ENCODE measurements at regions not wholly inside any gene's neighbourhood (a gene's known extent, or its start where the extent isn't known, plus 50 kb on each side); places are given as distances from the start of the nearest gene placed in this dataset.

DNA sequence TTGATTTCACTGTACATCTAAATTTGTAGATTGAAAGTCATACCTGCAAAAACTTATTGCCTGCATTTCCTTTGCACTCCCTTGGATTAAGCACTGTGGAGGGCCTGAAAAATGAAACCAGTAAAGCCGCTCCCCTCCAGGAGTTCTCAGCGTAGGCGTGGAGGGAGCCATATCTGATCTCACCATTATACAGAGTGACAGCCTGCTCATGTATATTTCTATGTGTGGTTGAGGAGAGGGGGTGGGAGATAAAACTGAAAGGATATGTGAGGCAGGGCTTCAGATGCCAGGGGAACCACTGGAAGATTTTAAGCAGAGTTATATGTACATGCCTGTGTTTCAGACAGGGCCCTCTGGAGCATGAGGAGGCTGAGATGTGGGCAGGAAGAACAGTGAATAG is 303.0 kb downstream of the MSX2 start:
- DNase-seq (ENCODE audit: low read depth, low spot score): no peak
- no peak overlapping the region for H3K4me3 ChIP-seq (ENCODE audit: low read length)

DNA sequence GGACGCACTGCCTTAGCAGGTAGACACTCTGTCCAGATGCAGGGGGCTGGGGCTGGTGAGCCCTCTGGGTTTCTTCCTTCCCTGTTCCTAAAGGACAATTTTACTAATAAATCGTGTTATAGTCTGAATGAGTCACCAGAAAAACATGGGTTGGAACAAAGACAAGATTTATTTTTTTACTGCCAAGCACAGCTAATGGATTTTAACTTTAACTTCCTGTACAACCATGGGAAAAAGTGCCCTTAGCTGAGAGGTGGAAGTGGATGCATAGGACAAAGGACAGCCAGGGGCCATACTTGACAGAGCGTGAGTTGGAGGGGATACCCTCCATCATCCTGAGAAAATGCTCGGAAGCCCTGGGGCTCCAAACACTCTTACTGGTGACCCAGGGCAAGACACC is 300.7 kb downstream of the MSX2 start:
- DNase-seq (ENCODE audit: low read depth, low spot score): no peak
- no peak overlapping the region for H3K4me3 ChIP-seq (ENCODE audit: low read length)

DNA sequence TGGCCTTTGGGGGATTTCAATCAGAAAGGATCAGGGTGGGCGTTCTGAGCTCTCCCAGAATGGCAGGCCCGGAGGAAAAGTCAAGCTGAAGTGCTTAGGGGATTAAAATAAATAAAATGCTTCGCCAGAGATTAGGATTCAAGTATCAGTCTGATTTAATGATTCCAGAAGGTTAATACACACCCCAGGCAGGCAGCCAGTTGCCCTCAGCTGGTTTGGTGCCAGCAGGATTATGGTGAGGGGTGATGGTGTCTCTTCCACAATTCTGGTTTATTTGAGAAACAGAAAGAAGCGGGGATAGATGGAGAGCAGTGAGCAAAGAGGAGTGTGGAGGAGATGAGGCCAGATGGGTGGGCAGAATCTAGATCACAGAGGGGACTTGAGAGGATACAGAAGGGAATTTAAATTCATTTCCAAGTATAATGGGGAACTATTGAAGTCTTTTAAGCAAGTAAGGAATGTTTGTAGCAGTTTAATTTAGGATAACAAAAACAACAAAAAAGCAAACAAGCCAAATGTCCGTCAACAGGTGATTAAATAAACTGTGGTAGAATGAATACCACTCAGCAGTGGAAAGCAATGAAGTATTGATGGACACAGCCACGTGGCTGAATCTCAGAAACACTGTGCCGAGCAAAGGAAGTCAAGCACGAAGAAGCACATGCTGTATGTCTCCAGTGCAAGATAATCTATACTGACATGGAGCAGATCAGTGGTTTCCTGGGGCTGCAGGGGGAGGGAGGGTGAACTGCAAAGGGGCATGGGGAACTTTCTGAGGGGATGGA is 297.7 kb downstream of the MSX2 start:
- no peak overlapping the region for H3K4me3 ChIP-seq (ENCODE audit: low read length)
- no peak for DNase-seq (ENCODE audit: low read depth, low spot score)

- no peak for DNase-seq (ENCODE audit: low read depth, low spot score)
- no peak overlapping the region for H3K4me3 ChIP-seq (ENCODE audit: low read length)
Observed at GRCh38 chr5:175021321-175021720, 296.9 kb downstream of the MSX2 start.

DNA sequence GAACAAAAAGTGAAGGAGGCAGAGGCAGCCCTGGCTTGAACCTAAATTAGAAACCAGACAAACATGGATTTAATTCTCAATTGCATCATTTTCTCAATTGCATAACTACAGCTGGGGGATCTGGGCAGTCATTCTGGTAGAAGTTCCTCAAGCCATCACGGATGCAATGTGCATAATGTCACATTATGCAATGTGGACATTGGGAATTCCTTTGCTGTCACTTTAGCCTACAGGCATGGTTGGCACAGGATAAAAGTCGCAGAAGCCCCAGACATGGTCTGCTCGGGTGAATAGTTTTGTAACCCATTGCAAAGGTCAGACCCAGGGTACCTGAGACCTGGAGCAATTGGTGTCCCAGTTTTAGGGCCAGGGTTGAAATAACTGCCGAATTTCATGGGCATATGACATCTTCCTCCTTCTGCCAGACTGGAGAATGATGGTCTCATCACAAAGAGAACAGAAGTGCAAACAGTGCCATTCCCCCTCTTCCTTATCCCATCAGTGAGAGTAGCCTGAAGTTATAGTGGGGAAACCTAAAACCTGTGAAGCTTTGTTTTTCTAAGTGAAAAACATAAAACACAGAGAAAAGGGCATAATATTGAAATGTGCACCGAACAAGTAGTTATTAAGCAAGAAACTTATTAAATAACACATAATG is 290.8 kb downstream of the MSX2 start:
- no peak overlapping the region for H3K4me3 ChIP-seq (ENCODE audit: low read length)
- no peak for DNase-seq (ENCODE audit: low read depth, low spot score)

DNA sequence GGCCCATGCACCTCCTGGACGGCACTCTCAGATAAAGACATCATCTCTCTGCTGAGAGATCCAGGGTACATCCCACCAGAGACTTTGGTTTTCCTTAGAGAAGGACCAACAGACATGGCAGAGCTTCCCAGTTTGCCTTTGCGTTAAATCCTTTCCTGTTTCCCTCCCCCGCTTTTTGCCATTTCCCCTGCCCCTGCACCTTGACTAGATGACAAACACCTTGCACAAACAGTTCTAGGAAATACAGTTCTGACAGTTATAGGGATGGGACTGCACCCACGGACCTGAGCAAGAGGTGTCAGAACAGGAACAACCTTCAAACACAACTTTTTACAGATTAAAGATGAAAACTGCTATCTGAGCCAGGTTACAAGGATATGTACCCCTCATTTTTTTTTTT is 288.9 kb downstream of the MSX2 start:
- no peak overlapping the region for H3K4me3 ChIP-seq (ENCODE audit: low read length)
- DNase-seq (ENCODE audit: low read depth, low spot score): no peak

DNA sequence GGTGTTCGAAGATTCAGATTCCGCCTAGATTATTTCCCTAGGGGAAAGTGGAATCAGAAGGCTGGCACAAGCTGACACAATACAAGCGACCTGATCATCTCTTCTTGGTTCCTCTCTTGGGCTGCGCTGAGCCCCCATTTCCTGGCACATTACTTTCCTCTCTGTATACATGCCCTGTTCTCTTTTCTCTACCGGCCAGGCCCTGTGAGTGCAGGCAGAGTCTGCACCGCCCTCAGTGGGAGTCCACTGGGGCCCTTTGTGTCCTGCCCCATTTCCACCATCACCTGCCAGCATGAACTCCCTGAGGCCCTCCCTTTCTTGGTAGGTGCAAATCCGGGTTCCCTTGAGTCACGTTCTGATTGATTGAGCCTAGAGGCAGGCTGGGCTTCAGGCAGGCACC is 287.9 kb downstream of the MSX2 start:
- no peak overlapping the region for H3K4me3 ChIP-seq (ENCODE audit: low read length)
- DNase-seq (ENCODE audit: low read depth, low spot score): no peak

DNA sequence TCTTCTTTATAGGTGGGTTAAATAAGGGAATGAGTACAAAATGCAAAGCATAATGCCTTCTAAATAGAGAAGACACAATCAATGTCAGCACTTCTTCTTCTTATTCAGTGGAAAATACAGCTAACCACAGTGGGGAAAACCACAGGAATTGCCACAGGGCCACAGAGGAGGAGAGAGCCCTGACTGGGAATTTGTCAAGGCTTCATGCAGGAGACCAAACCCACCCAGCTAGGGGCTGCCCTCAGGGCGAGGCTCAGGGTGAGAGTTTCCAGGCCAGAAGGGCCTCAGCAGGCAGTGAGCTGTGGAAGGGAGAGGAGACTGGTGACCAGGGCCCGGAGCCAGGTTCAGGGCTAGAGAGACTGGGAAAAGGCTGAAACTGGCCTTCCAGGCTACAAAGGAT is 279.1 kb downstream of the MSX2 start:
- H3K4me3 ChIP-seq (ENCODE audit: low read length): no peak overlapping the region
- DNase-seq (ENCODE audit: low read depth, low spot score): no peak

DNA sequence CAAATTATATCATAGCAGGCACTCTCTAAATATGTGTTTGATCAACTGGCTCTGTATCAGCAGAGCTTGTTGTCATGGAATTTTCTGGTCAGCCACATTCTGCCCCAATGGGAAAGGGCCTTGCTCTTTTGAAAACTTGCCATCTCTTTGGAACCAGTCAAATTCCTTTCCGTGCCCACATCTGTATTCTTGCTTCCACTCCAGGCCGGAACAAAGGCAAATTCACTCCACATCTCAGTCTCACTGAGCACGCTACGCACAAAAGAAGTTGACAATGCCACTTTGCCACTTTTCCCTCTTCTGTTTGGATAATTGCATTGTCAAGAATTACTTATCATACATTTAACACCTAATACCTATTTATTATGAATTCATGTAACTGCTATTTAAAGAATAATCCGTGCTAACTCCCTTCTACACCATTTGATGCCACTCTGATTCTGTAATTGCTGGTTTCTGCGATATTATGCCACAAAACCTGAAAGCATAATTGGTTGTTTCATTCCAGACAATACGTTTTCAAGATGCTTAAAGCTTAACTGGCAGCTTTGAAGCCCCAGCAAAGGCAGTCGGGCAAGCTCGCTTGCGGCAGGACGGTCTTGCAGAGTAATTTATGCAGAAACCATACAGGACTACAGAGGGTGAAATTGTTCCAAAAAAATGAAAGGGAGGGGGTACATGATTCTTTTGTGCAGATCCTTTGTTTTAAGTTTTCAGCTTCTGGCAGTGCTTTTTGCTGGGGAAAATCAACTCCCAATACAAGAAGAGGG is 277.7 kb downstream of the MSX2 start:
- no peak for DNase-seq (ENCODE audit: low read depth, low spot score)
- H3K4me3 ChIP-seq (ENCODE audit: low read length): no peak overlapping the region

DNA sequence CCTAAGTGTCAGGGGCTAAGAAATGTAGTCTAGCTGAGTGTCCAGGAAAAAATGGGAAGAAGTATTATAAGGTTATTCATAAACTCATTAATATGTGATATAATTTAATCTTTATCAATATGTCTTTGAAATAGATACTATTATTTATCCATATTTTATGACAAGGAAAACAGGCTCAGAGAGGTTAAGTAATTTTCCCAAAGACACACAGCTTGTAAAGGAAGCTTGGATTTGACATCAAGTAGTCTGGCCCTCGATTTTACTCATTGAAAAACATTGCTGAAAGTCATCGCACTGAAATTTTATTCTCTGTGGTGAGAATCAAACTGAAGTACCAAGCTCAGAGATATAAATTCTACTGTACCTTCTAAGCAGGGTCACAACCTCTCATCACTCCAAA is 276.9 kb downstream of the MSX2 start:
- DNase-seq (ENCODE audit: low read depth, low spot score): no peak

DNA sequence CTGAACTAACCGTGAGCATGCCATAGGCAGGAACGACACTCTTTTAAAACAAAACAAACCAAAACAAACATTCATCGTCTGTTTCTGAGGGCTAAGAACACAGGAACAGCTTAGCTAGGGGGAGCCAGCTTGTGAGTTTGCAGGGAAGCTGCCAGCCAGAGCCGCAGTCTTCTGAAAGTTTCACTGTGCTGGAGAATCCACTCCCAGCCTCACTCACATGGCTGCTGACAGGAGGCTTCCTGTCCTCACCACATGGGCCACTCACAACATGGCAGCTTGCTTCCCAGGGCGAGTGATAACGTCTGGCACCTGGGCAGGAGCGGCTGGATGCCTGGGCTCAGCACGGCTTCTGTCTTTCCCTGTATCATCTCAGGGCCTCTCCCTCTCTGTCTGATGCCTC is 275.2 kb downstream of the MSX2 start:
- no peak for DNase-seq (ENCODE audit: low read depth, low spot score)
- no peak overlapping the region for H3K4me3 ChIP-seq (ENCODE audit: low read length)

More for the DNA sequence above, 276.9 kb downstream of the MSX2 start:
- H3K4me3 ChIP-seq (ENCODE audit: low read length): no peak overlapping the region

DNA sequence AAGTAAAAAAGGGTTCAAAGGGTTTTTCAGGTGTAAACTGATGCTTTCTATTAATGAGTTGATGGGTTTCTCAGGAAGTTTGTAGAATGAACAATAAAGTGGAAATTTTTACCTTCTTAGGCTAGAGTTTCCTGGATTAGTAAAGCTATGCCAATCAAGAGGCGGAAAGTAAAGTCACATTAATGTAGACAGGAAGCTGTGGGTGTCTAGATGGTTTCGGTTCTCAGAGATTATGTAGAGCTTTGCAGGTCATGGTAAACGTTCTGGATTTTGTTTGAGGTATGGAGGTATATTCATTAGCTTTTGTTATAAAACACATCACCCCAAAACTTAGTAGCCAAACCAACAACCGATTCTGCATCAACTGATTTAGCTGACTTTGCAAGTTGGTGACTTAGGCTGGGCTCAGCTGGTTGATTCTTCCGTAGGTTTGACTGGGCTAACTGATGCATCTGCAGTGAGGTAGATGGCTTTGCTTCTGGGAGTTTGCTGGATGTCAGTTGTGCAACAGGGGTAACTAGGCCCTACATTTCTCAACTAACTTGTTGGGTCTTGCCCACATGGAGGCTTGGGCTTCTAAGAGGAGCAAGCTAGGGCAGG is 273.8 kb downstream of the MSX2 start:
- no peak overlapping the region for H3K4me3 ChIP-seq (ENCODE audit: low read length)
- DNase-seq (ENCODE audit: low read depth, low spot score): peak; percentile 42

- DNase-seq (ENCODE audit: low read depth, low spot score): peak; percentile 66
- no peak overlapping the region for H3K4me3 ChIP-seq (ENCODE audit: low read length)
Observed at GRCh38 chr5:174997688-174998087, 273.3 kb downstream of the MSX2 start.

DNA sequence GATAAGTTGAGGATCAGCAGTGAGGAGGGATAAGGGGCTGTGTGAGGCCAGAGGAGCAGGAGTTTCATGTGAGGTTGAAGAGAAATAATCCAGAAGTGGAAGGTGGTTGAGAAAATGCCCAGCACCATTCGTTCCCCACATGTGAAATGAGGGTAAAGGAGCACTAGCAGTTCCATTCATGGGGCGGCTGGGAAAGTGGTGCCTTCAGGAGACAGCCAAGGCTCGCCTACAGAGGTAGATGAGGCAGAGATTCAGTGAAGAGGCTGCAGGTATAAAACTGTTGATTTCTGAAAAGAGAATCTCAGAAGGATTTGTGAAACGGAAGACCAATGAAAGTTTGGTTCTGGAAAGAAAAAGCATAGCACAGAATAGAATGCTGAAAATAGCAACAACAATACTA is 272.6 kb downstream of the MSX2 start:
- no peak for DNase-seq (ENCODE audit: low read depth, low spot score)
- no peak overlapping the region for H3K4me3 ChIP-seq (ENCODE audit: low read length)

DNA sequence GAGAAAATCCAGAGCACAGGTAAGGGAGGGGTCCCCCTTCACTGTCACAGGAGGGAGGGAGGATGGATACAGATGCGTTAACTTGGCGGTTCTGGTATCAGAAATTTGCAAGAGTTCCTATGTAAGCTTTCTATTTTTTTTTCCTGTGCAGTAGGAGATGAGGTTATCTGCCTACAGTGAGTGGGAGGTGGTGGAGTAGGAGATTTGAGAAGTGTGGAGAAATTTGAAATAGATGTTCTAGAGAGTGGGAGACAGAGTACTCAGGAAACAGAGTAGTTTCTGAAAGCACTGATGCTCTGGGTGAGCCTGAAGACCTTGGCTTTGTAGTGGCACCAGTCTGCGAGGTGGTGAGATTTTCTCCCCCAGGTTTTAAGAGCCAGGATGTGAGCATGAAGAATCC is 271.4 kb downstream of the MSX2 start:
- no peak for DNase-seq (ENCODE audit: low read depth, low spot score)
- no peak overlapping the region for H3K4me3 ChIP-seq (ENCODE audit: low read length)

DNA sequence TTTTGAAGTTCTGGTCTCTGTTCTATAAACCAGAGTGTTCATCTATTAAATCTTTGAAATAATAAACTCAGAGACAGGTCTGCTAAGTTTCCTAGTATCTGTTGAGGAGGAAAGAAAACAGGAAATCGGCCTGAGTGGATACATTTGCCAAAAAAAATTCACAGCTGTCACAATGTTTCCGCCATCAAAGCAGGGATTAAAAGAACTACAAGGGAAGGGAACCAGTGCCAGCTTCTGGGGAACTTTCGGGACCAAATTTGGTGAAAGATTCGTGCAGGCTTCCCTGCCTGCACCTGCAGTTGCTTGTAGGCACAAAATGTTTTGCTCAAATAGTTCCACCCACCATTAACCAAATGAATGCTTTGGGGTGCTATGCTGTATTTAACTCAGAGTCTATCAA is 267.5 kb downstream of the MSX2 start:
- no peak overlapping the region for H3K4me3 ChIP-seq (ENCODE audit: low read length)
- no peak for DNase-seq (ENCODE audit: low read depth, low spot score)

DNA sequence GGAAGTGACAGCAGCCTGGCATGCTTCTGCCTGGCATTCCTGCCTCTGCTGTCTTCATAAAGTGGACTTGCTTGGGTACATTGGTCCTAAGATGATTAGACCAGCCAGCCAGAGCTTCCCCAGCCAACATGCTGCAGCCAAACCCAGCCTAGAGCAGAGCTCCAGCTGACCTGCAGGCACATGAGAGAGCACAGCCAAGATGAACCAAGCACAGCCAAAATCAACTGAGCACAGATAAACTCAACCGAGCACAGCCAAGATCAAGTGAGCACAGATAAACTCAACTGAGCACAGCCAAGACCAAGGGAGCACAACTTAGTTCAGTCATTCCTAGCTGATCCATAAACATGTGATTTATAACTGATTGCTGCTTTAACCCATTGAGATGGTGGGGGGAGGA is 266.5 kb downstream of the MSX2 start:
- no peak for DNase-seq (ENCODE audit: low read depth, low spot score)
- no peak overlapping the region for H3K4me3 ChIP-seq (ENCODE audit: low read length)

- no peak for DNase-seq (ENCODE audit: low read depth, low spot score)
- no peak overlapping the region for H3K4me3 ChIP-seq (ENCODE audit: low read length)
Observed at GRCh38 chr5:174987443-174988012, 263.1 kb downstream of the MSX2 start.

- no peak for DNase-seq (ENCODE audit: low read depth, low spot score)
- H3K4me3 ChIP-seq (ENCODE audit: low read length): no peak overlapping the region
Observed at GRCh38 chr5:174984863-174985262, 260.5 kb downstream of the MSX2 start.

DNA sequence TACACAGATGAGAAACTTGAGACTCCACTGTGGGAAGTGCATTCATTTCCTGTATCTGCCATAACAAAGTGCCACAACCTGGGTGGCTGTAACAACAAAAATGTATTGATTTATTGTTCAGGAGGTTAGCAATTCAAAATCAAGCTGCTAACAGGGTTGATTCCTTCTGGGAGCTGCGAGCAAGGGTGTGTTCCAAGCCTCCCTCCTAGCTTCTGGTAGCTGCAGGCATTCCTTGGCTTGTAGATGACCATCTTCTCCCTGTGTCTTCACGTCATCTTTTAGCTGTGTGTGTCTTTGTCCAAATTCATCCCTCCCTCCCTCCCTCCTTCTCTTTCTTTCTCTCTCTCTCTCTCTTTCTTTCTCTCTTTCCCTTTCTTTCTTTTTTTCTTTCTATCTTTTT is 258.1 kb downstream of the MSX2 start:
- DNase-seq (ENCODE audit: low read depth, low spot score): no peak
- H3K4me3 ChIP-seq (ENCODE audit: low read length): no peak overlapping the region

All from Jurkat, Clone E6-1 (cell line).